ENCODE measurements at regions not wholly inside any gene's neighbourhood (a gene's known extent, or its start where the extent isn't known, plus 50 kb on each side); places are given as distances from the start of the nearest gene placed in this dataset.

GRCh38 chr2:136487421-136487820 is 277.9 kb upstream of the THSD7B start:
- no peak for TF ChIP-seq CTCF (IDR thresholded peaks at IDR 0.05; ENCODE audit: insufficient read depth, low read length, missing control alignments)
- ChIA-PET CTCF (no interaction called here), POLR2A (no interaction called here)
- no peak overlapping the region for H3K4me3 ChIP-seq (ENCODE audit: low read depth, low read length)
- DNase-seq (ENCODE audit: low read depth, low spot score): no peak

- DNase-seq (ENCODE audit: low read depth, low spot score): no peak
- H3K4me3 ChIP-seq (ENCODE audit: low read depth, low read length): no peak overlapping the region
- TF ChIP-seq CTCF (IDR thresholded peaks at IDR 0.05; ENCODE audit: insufficient read depth, low read length, missing control alignments): no peak
- CTCF ChIA-PET: no interaction called here
- POLR2A ChIA-PET: no interaction called here
Observed at GRCh38 chr2:136486115-136486514, 279.2 kb upstream of the THSD7B start.

- DNase-seq (ENCODE audit: low read depth, low spot score): no peak
- CTCF ChIA-PET: no interaction called here
- POLR2A ChIA-PET: no interaction called here
- no peak for TF ChIP-seq CTCF (IDR thresholded peaks at IDR 0.05; ENCODE audit: insufficient read depth, low read length, missing control alignments)
- no peak overlapping the region for H3K4me3 ChIP-seq (ENCODE audit: low read depth, low read length)
Observed at GRCh38 chr2:136482966-136483365, 282.4 kb upstream of the THSD7B start.

GRCh38 chr2:136482006-136482405 is 283.3 kb upstream of the THSD7B start:
- ChIA-PET POLR2A (no interaction called here), CTCF (no interaction called here)
- DNase-seq (ENCODE audit: low read depth, low spot score): no peak
- no peak for TF ChIP-seq CTCF (IDR thresholded peaks at IDR 0.05; ENCODE audit: insufficient read depth, low read length, missing control alignments)
- H3K4me3 ChIP-seq (ENCODE audit: low read depth, low read length): no peak overlapping the region

GRCh38 chr2:136479696-136480095 is 285.6 kb upstream of the THSD7B start:
- no peak for DNase-seq (ENCODE audit: low read depth, low spot score)
- no peak for TF ChIP-seq CTCF (IDR thresholded peaks at IDR 0.05; ENCODE audit: insufficient read depth, low read length, missing control alignments)
- CTCF ChIA-PET: no interaction called here
- H3K4me3 ChIP-seq (ENCODE audit: low read depth, low read length): no peak overlapping the region
- POLR2A ChIA-PET: no interaction called here

- CTCF ChIA-PET: no interaction called here
- H3K4me3 ChIP-seq (ENCODE audit: low read depth, low read length): no peak overlapping the region
- POLR2A ChIA-PET: no interaction called here
- no peak for DNase-seq (ENCODE audit: low read depth, low spot score)
- TF ChIP-seq CTCF (IDR thresholded peaks at IDR 0.05; ENCODE audit: insufficient read depth, low read length, missing control alignments): no peak
Observed at GRCh38 chr2:136468799-136469369, 296.5 kb upstream of the THSD7B start.
